ENCODE measurements at regions not wholly inside any gene's neighbourhood (a gene's known extent, or its start where the extent isn't known, plus 50 kb on each side); places are given as distances from the start of the nearest gene placed in this dataset.

DNA sequence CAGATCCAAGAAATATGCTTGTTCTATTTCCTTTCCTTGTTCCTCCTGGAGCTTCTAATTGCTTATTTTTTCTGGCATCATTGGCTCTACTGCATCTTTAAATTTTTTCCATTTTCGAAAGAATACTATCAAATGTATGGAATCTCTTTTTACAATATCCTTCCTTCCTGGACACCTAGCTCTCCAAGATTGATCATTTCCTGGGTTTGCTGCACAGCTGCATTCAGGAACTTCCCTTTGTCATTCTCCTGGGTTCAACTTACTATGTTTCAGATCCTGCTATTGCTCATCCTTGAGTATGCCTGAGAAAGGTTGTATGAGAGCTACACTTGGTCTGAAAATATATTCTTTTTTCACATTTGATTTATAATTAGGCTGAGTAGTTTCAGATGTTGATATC, 73.7 kb upstream of the ERCC6L2 start:
- no peak for ATAC-seq (ENCODE audit: insufficient read depth, low FRiP score)

DNA sequence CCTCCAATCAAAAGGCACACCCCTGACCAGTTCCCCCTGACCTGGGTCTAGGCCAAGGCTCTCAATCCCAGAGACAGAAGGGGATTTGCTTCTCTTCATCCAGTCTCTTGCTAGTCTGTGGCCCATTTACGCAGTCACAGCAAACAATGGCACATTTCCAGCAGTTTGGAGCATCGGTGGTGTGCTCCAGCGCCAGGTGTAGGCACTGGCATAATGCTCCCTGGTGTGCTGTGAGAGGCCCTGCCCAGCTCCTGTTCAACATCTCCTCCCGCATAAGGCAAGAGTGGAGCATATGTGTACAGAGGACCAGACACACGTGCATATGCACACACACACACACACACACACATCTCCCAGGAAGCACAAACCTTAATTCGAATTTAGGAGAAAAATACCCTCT, 79.5 kb upstream of the ERCC6L2 start:
- no peak overlapping the region for H3K4me3 ChIP-seq
- TF ChIP-seq, protein P1, sequence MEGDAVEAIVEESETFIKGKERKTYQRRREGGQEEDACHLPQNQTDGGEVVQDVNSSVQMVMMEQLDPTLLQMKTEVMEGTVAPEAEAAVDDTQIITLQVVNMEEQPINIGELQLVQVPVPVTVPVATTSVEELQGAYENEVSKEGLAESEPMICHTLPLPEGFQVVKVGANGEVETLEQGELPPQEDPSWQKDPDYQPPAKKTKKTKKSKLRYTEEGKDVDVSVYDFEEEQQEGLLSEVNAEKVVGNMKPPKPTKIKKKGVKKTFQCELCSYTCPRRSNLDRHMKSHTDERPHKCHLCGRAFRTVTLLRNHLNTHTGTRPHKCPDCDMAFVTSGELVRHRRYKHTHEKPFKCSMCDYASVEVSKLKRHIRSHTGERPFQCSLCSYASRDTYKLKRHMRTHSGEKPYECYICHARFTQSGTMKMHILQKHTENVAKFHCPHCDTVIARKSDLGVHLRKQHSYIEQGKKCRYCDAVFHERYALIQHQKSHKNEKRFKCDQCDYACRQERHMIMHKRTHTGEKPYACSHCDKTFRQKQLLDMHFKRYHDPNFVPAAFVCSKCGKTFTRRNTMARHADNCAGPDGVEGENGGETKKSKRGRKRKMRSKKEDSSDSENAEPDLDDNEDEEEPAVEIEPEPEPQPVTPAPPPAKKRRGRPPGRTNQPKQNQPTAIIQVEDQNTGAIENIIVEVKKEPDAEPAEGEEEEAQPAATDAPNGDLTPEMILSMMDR (IDR thresholded peaks at IDR 0.05; ENCODE audit: control extremely low read depth, extremely low read depth): no peak
- no peak overlapping the region for H3K9ac ChIP-seq (ENCODE audit: insufficient read depth in 1 of 2, low read length in 2 of 2)
- DNase-seq: no peak
- no peaks in the 10 kb centered on the region for H3K27me3 ChIP-seq (ENCODE audit: control insufficient read depth in 3 of 3, insufficient read depth in 3 of 3, low read length in 2 of 3)
- WGBS, 2 donors: 78 to 88% methylated on average over 6 of the region's 6 CpGs
- H3K9me3 ChIP-seq (ENCODE audit: control insufficient read depth in 4 of 4, insufficient read depth in 3 of 4, low read length in 3 of 4): no peaks in the 10 kb centered on the region
- peaks cover 0 to 10% (median 0%) of the 10 kb centered on the region in 5 donors for H3K4me1 ChIP-seq (ENCODE audit: control insufficient read depth in 5 of 5, insufficient read depth in 5 of 5, low read length in 5 of 5)
- no peak for ATAC-seq (ENCODE audit: insufficient read depth, low FRiP score)
- H3K27ac ChIP-seq (ENCODE audit: low read depth in 1 of 2, low read length in 1 of 2): no peak overlapping the region
- no peaks in the 10 kb centered on the region for H3K36me3 ChIP-seq (ENCODE audit: control insufficient read depth in 4 of 4, insufficient read depth in 4 of 4, low read length in 4 of 4)

More for the DNA sequence above, 73.7 kb upstream of the ERCC6L2 start:
- WGBS, 2 donors: 28 to 46% methylated on average over 1 of the region's 1 CpG
- H3K4me3 ChIP-seq: no peak overlapping the region
- TF ChIP-seq, protein P1 (IDR thresholded peaks at IDR 0.05; ENCODE audit: control extremely low read depth, extremely low read depth): no peak
- H3K9me3 ChIP-seq (ENCODE audit: control insufficient read depth in 4 of 4, insufficient read depth in 3 of 4, low read length in 3 of 4): peaks cover 0 to 4% (median 0%) of the 10 kb centered on the region in 4 donors
- H3K27ac ChIP-seq (ENCODE audit: low read depth in 1 of 2, low read length in 1 of 2): no peak overlapping the region
- H3K36me3 ChIP-seq (ENCODE audit: control insufficient read depth in 4 of 4, insufficient read depth in 4 of 4, low read length in 4 of 4): no peaks in the 10 kb centered on the region
- DNase-seq: no peak
- H3K4me1 ChIP-seq (ENCODE audit: control insufficient read depth in 5 of 5, insufficient read depth in 5 of 5, low read length in 5 of 5): no peaks in the 10 kb centered on the region
- H3K27me3 ChIP-seq (ENCODE audit: control insufficient read depth in 3 of 3, insufficient read depth in 3 of 3, low read length in 2 of 3): no peaks in the 10 kb centered on the region
- H3K9ac ChIP-seq (ENCODE audit: insufficient read depth in 1 of 2, low read length in 2 of 2): no peak overlapping the region

DNA sequence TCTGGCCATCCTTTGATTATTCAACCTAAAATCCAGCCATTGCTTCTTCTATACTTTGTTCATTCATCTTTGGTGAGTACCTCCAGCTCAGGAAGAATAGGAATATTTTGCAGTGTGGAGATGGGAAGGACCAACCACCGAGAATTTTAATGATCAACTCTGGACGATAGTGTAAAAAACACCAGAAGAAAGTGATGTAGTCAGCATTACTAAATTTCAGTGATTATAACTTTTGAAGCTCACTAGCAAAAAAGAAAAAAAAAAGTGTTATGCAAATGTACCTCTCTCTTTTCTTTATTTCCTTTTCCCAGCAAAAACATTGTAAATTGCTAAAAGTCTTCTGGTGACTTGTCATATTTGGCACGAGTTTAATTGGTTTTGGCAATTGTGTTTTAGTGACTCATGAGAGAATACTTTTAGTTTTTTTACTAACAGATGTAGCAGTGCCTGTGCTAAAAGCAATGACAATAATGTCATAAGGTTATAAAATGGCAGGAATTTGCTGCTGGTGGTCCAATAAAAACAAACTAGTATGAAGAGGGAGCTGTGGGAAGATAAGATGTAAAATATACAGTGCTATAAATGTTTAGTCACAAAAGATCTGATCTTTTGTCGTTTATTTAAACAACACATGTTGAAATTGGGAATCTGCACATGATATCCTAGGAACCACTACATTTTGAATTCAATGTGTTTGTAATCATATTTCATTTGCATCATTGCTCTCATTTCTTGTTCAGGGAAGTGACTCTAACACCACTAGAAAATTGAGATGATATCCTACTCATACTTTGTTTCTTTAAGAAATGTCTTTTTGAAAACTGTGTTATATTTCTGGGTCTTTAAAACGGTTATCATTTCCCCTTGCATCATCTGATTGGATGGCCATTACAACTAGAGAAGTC, 81.3 kb upstream of the ERCC6L2 start:
- TF ChIP-seq, protein P1 (IDR thresholded peaks at IDR 0.05; ENCODE audit: control extremely low read depth, extremely low read depth): no peak
- WGBS, 2 donors: 60 to 69% methylated on average over 5 of the region's 5 CpGs
- H3K36me3 ChIP-seq (ENCODE audit: control insufficient read depth in 4 of 4, insufficient read depth in 4 of 4, low read length in 4 of 4): no peaks in the 10 kb centered on the region
- no peak overlapping the region for H3K9ac ChIP-seq (ENCODE audit: insufficient read depth in 1 of 2, low read length in 2 of 2)
- peaks cover 0 to 10% (median 0%) of the 10 kb centered on the region in 5 donors for H3K4me1 ChIP-seq (ENCODE audit: control insufficient read depth in 5 of 5, insufficient read depth in 5 of 5, low read length in 5 of 5)
- ATAC-seq (ENCODE audit: insufficient read depth, low FRiP score): peak; percentile 66
- no peaks in the 10 kb centered on the region for H3K27me3 ChIP-seq (ENCODE audit: control insufficient read depth in 3 of 3, insufficient read depth in 3 of 3, low read length in 2 of 3)
- peak in 2 of 3 donors; percentile 67 to 79 for DNase-seq
- H3K27ac ChIP-seq (ENCODE audit: low read depth in 1 of 2, low read length in 1 of 2): no peak overlapping the region
- no peaks in the 10 kb centered on the region for H3K9me3 ChIP-seq (ENCODE audit: control insufficient read depth in 4 of 4, insufficient read depth in 3 of 4, low read length in 3 of 4)
- no peak overlapping the region for H3K4me3 ChIP-seq
